GM12892 (cell line): ENCODE measurements at regions not wholly inside any gene's neighbourhood (a gene's known extent, or its start where the extent isn't known, plus 50 kb on each side); places are given as distances from the start of the nearest gene placed in this dataset.

Experiments
- DNase-seq: peaks from one replicate; pipeline ENCODE4 v3.0.0; 2011; ENCODE audit not compliant: insufficient read length
- FAIRE-seq: peaks from 2 replicates; lab custom pipeline; 2011; peaks lifted over from hg19 to GRCh38; lab: Jason Lieb, UNC
- POLR2A ChIP-seq: IDR thresholded peaks from 2 replicates; pipeline ENCODE4 v1.6.1; 2011; ENCODE audit warnings: low read depth, low read length, control low read depth
- POLR2AphosphoS5 ChIP-seq: IDR thresholded peaks from 2 replicates; pipeline ENCODE4 v1.6.1; 2011; ENCODE audit warnings: low read depth, low read length, control low read depth
- TAF1 ChIP-seq: IDR thresholded peaks from 2 replicates; pipeline ENCODE4 v1.6.1; 2011; ENCODE audit warnings: low read depth, mild to moderate bottlenecking, control low read depth, low read length, borderline replicate concordance

DNA sequence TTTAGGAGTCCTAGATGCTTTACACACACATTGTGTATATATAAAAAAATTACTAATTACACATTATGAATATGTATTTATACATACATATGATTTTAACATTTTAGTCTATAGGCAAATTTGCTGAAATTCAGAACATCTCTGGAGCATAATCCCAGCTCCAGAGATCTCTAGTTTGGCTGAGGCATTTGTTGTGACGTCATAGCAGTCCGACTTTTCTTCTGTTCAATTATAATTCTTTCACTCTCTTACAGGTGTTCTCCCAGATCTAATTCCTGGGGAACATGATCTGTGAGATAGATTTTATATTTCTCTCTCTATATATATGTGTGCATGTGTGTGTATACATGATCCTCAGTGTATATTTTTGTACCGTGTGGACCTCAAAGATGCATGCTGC lies 1876.2 kb downstream of the EFNA5 start:
- DNase-seq (no peak), FAIRE-seq (no peak)
- TF ChIP-seq POLR2AphosphoS5 (no peak), POLR2A (no peak), TAF1 (no peak)

DNA sequence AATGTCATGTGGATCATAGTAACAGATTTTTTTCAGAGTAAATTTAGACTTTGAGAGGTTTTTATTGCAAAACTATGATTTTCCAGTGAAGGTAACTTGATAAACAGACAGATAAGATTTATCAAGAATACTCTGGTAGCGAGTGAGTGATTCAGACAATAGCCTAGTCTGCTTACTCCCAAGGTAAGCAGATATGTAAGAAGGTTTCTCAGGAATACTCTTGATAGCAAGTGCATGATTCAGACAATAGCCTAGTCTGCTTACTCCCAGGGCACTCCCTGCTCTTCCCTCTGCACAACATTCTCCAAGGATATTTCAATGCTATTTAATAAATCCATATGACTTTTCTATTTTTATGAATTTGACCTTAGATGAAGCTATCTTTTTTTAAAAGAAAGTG lies 1881.5 kb downstream of the EFNA5 start:
- no peak for DNase-seq
- no peak for TF ChIP-seq POLR2AphosphoS5
- TF ChIP-seq TAF1, result no peak
- TF ChIP-seq POLR2A, result no peak

DNA sequence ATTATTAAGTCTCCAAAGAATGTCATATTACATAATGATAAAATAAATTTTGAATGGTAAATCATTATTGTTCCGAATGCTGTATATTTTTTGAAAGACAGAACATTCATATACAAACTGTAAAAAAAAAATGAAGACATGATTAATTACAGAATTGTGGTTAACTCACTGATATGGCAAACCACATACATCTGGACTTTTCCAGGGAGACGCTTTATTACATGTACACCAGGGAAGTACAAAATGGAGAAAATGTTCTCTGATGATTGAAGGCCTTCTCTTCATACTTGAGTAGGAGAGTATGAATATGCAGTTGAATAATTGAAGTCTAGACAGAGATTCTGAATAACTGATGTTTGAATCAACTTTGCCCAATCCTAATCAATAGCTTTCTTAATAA lies 1886.9 kb downstream of the EFNA5 start:
- FAIRE-seq (no peak), DNase-seq (no peak)
- no peak for TF ChIP-seq POLR2A
- TF ChIP-seq POLR2AphosphoS5, result no peak
- no peak for TF ChIP-seq TAF1

More for the DNA sequence above, 1881.5 kb downstream of the EFNA5 start:
- no peak for FAIRE-seq

DNA sequence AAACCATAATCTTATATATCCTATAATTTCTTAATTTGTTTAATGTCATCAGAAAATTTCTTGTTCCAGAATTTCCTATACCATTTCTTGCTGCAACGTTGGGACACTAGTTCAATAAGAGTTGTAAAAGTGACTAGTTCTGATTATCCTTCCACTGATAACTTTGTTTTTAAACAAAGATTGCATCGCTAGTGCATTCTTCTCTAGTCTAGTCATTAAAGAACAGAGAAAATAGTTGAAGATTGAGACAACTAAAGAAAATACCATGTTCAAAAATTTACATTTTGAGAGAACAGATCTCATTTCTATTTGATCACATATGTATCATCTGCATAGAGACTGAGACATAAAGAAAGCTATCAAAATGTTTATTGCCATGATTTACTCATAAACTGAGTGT lies 1888.2 kb downstream of the EFNA5 start:
- DNase-seq (no peak), FAIRE-seq (no peak)
- TF ChIP-seq POLR2AphosphoS5 (no peak), TAF1 (no peak), POLR2A (no peak)

DNA sequence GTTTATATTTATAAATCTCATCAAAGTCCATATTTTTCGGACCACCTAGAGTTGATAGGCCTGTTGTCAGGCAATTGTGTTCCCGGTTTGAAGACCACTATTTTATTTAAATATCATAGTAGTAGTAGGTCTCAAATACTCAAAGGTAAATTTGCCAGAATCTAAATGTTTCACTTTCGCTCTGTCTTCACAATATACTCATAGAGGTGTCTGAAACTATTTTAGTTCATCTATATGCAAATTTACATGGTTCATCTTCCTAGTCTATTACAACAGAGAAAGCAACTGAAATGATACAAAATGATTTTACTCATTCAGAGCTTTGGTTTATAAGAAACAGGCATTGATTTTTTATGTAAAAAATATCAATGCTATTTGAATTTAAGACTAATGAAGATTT lies 1897.5 kb downstream of the EFNA5 start:
- TF ChIP-seq TAF1 (no peak), POLR2A (no peak), POLR2AphosphoS5 (no peak)
- no peak for FAIRE-seq

DNA sequence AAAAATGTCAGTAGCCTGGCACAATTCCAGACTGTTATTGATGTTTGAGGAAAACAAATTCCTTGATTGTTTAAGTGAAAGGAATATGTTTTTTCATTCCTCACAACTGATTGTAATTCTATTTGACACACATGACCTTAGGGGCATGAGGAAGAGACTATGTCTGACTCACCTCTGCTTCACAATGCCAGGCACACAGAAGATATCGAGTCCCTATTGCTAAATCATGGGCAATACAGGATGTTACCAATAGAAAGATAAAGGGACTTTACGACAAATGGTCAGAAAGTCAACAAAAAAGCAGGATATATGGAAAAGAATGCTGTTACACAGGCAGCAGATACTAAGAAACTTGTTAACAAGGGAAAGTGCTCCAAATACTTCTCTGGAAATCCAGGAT lies 1903.5 kb downstream of the EFNA5 start:
- no peak for FAIRE-seq
- no peak for DNase-seq
- TF ChIP-seq POLR2A, result no peak
- no peak for TF ChIP-seq POLR2AphosphoS5
- TF ChIP-seq TAF1, result no peak

More for the DNA sequence above, 1897.5 kb downstream of the EFNA5 start:
- DNase-seq, result no peak

DNA sequence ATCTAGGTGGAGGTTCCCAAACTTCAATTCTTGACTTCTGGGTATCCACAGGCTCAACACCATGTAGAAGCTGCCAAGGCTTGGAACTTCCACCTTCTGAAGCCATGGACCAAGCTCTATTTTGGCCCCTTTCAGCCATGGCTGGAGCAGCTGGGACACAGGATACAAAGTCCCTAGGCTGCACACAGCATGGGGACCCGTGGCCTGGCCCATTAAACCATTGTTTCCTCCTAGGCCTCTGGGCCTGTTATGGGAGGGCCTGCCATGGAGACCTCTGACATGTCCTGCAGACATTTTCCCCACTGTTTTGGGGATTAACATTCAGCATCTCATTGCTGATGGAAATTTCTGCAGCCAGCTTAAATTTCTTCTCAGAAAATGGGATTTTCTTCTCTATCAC lies 1908.0 kb downstream of the EFNA5 start:
- TF ChIP-seq POLR2AphosphoS5 (no peak), TAF1 (no peak), POLR2A (no peak)
- DNase-seq (no peak), FAIRE-seq (no peak)

DNA sequence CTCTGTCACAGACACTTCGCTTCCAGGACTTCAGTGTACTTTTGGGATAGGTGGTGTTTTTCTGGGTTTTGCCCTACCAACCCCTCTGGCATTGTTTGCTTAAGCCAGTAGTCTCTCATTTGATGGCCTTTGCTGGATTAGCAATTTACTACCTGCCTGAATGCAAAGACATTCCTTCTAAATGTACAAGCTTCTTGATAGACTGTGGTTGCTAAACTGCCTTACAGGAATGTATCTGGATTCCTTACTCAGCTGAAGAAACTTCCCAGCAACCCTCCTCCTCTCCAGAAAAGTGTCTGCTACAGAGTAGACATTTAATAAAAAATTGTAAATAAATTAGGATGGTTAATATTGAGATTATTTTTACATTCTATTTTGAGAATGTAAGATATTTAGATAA lies 1916.7 kb downstream of the EFNA5 start:
- TF ChIP-seq POLR2AphosphoS5, result no peak
- no peak for TF ChIP-seq TAF1
- TF ChIP-seq POLR2A, result no peak
- DNase-seq (no peak), FAIRE-seq (no peak)

DNA sequence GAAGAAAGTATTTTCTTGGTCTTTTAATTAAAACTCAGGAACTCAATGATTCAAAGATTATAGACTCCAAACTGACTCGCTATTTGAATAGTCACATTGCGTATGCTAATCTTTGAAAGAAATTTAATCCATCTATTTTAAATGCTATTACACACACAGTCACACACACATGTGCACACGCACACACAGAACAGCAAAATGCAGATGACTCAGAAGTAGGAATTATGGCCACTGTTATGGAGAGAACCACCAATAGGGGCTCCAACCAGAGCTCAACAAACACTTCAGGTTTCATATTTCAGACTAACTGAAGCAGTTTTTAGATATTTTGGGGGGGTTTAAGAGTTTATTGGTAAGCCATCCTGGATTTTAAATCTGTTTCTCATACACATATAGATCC lies 1917.9 kb downstream of the EFNA5 start:
- DNase-seq, result no peak
- TF ChIP-seq POLR2AphosphoS5 (no peak), TAF1 (no peak), POLR2A (no peak)
- FAIRE-seq, result no peak

DNA sequence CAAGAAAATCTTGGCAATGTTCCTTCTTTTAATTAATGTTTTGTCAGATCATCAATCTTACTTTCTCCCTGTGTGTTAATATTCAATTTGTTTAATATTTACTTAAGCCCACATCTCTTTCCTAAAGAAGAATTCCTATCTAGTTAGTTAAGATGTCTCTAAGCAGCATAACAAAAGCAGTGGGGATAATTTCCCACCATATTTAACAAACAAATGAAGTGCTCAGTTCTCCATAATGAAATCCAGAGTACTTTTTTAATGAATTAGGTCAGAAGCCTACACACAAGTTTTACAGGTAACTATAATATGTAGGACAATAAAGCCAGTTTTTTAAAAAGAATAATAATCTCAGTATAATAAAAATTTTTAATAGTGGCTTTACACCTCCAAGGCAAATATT lies 1918.8 kb downstream of the EFNA5 start:
- DNase-seq (no peak), FAIRE-seq (no peak)
- TF ChIP-seq POLR2A, result no peak
- no peak for TF ChIP-seq TAF1

DNA sequence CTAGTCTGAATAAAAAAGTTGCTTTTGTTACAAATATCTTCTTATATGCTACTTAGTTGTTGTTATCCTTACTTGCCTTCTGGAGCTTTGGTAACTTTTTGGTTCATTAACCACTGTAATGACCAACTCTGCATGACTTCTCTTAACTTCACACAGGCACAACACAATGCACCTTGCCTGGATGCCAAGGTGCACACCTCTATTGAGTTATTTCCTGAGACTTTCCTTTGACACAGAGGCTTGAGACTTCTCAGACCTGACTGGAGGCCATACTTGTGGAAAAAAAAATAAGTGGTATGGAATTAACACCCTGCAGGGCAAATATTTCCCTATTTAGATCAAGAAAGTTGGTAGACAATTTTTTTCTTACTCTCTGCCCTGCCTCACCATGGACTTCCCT lies 1925.6 kb downstream of the EFNA5 start:
- FAIRE-seq, result no peak
- no peak for TF ChIP-seq POLR2AphosphoS5
- no peak for TF ChIP-seq TAF1
- no peak for TF ChIP-seq POLR2A

DNA sequence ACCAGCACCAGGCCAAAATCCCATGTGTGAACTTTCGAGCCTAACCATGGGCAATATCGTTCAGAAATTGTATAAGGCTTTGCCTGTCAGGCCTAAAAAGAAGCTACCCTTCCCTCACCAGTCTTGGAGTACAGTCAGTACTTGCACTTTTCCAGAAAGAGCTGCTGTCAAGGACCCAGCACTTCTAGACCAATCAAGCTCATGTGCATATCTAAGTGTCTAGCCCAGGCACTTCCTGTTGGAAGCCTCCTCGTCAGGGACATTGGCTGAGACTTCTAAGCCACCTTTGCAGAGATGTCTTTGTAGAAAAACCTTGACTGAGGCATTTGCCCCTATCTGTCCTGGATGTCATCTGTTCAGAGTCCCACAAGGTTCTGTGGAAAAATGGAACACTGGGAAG lies 1930.5 kb downstream of the EFNA5 start:
- DNase-seq (no peak), FAIRE-seq (no peak)

More for the DNA sequence above, 1925.6 kb downstream of the EFNA5 start:
- no peak for DNase-seq

DNA sequence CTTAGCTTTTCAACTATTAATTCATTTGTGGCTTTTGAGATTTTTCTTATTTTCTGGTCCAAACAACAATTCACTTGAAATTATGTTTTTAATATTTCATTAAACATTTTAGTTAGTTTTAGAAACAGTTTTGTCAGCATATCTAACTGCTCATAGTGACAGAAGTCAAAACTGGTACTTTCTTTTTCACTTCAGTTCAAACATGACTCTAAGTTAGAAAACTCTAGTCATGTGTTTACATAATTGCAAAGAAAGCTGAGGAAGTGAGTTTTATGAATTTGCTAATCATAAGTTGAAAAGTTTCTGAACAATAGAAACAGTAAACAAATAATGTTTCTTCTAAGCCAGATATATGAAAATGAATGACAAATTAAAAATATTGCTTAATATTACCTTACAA lies 1931.0 kb downstream of the EFNA5 start:
- no peak for FAIRE-seq
- TF ChIP-seq POLR2A (no peak), POLR2AphosphoS5 (no peak), TAF1 (no peak)
- no peak for DNase-seq

More for the DNA sequence above, 1930.5 kb downstream of the EFNA5 start:
- TF ChIP-seq POLR2A (no peak), TAF1 (no peak), POLR2AphosphoS5 (no peak)

DNA sequence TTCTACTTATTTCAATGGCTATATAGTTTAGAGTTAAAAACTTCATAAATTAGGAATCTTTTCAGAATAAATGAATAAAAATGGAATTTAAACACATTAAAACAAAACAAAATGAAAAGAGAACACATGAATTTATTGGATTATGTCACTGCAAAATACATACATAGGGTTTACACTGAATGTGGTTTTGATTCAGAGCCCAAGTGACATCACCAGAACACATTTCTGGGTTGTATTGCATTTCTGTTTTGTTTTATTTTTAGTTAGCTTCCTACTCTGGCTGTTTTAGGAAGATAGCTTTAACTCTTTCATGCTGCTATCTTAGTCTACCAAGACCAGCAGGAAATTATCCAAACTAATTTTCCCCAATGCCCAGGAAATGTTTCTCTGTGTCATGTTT lies 1935.0 kb downstream of the EFNA5 start:
- DNase-seq (no peak), FAIRE-seq (no peak)
- TF ChIP-seq TAF1 (no peak), POLR2AphosphoS5 (no peak), POLR2A (no peak)
